GM18502 (cell line): ENCODE measurements at regions not wholly inside any gene's neighbourhood (a gene's known extent, or its start where the extent isn't known, plus 50 kb on each side); places are given as distances from the start of the nearest gene placed in this dataset.
"Not testable (repeated sequence)": the region's sequence is repeated elsewhere in the genome, so short reads cannot be mapped to it uniquely, and the experiment has no call there.

Experiments used
- ATAC-seq: cut with Tn5 transposase; IDR thresholded peaks from one replicate; pipeline ENCODE4 v1.9.1; 2021; ENCODE audit warnings: mild to moderate bottlenecking; ENCODE audit not compliant: unreplicated experiment, poor library complexity

- no peak for ATAC-seq
Observed at GRCh38 chr1:82390627-82391026, 589.9 kb downstream of the ADGRL2 start.

GRCh38 chr1:82388679-82389078, 587.9 kb downstream of the ADGRL2 start:
- no peak for ATAC-seq

DNA sequence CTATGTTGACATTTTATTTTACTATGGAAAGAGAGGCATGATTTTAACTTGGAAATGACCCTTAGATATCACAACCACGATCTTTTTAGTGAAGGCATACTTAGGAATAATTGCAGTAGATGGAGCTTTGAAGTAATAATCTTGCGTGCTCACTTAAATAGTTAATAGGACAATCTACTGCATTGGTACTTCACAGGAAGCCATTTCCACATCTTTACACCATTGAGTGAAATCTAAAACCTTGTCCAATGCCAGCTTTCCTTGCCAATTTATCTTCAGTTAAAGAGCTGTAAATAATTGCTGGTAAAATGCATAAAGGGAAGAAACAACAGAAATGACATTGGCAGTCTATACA, 586.3 kb downstream of the ADGRL2 start:
- ATAC-seq = no peak

DNA sequence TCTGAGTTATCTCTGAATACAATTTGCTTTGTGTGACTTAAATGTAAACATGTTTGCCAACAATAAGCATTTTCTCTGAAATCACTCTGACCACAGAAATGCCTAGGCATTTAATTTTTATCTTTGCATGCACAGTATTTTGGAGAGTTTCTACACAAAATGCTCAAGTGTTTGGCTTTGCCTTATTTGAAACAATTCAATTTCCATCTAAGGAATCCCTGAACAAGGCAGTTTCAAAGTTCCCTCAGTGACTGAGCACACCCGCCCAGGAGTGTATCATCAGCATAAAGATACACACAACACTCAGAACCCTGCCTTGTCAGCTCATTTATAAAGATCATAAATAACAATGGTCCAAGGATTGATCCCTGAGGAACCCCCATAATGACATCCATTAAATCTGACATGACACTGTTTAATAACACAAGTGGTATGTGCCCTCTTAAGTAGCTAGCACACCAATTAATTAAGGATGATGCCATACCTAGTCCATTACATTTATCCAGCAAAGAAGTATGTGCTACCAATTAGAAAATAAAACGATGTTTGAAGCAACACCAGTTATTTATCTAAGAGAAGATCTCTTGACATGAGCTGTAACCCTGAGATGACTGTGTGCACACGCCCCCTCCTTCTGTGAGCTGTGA, 585.8 kb downstream of the ADGRL2 start:
- ATAC-seq = no peak

GRCh38 chr1:82384776-82385175, 584.0 kb downstream of the ADGRL2 start:
- no peak for ATAC-seq

DNA sequence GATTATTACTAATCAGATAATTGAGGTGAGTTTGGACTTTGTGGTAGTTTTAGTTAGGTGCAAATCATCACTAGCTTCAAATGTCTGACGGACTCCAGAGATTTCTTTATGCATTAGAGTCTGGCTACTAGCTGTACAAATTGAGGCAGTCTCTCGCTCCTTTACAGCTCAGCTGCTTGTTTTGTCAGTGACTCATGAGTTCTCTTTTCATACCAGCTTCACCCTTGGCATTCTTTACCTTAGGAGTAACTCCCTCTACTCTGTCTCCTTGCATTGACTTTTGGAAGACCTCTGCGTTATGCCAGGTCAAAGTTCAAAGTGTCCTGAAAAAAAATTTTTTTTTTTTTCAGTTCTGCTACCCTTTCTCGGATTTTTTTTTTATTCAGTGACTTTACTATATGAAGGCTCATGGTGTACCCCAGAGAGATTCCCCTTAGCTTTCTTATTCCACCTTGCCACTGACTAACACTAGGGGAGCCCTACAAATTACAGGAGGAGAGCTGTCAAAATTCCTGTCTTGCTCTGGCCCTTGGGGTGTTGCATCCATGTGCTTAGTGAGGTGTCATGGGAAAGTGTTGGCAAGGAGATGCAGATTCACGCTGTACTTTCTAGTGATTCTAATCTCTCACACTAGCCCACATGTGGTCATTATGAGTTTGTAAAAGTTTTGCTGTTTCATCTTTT, 576.6 kb downstream of the ADGRL2 start:
- no peak for ATAC-seq

DNA sequence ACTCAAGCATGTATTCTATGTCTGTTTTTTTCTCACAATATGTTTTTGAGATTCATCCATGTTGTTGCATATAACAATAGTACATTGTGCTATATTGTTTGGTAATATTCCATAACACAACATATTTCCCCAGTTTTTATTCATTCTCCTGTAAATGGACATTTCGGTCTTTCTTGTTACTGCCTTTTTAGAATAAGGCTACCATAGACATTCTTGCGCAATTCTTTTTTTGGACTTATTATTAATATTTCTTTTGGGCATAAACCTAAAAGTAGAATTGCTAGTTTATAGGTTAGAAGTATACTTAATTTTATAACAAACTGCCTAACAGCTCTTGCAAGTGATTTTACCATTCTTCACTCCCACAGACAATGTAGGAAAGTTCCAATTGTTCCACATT, 573.0 kb downstream of the ADGRL2 start:
- ATAC-seq = no peak

- no peak for ATAC-seq
Observed at GRCh38 chr1:82371844-82372498, 571.2 kb downstream of the ADGRL2 start.

- no peak for ATAC-seq
Observed at GRCh38 chr1:82367456-82367855, 566.7 kb downstream of the ADGRL2 start.

DNA sequence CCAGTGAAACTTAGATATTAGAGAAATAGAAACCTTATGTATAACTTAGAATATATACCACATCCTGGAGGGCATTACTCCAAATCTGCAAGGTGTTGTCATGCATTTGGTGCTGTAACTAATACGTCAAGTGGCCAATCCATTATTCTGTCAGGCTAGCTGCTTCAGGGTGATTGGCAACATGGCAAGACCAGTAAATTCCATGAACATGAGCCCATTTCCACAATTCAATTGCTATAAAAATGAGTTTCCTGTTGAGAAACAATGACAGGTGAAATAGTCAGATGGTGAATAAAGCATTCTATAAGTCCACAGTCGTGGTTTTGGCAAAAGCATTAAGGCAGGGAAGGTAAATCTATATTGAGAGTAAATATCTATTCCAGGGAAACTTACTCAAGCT, 566.0 kb downstream of the ADGRL2 start:
- ATAC-seq = no peak

DNA sequence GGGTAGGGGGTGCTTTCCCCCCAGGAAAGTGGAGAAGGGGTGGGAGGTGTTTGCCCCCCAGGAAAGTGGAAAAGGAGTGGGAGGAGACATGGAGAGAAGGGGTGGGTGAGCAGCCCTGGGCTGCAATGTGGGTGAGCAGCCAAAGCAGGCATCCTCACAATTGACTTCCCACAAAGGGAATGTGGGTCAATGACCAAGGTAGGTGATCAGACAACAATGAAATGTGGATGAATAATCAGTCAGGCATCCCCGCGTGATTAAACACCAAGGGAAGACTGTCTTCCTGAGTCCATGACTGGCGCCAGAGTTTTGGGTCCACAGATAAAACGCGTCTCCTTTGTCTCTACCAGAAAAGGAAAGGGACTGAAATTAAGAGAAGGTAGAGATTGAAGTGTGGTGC, 558.8 kb downstream of the ADGRL2 start:
- not testable (repeated sequence) for ATAC-seq

- not testable (repeated sequence) for ATAC-seq
Observed at GRCh38 chr1:82358706-82359105, 558.0 kb downstream of the ADGRL2 start.

DNA sequence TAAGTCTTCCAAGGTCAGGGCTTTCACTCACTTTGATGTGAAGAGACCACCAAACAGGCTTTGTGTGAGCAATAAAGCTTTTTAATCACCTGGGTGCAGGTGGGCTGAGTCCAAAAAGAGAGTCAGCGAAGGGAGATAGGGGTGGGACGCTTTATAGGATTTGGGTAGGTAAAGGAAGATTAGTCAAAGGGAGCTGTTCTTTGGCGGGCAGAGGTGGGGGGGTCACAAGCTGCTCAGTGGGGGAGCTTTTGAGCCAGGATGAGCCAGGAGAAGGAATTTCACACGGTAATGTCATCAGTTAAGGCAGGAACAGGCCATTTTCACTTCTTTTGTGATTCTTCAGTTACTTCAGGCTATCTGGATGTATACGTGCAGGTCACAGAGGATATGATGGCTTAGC, 553.8 kb downstream of the ADGRL2 start:
- ATAC-seq = not testable (repeated sequence)

GRCh38 chr1:82348487-82348886, 547.8 kb downstream of the ADGRL2 start:
- no peak for ATAC-seq

DNA sequence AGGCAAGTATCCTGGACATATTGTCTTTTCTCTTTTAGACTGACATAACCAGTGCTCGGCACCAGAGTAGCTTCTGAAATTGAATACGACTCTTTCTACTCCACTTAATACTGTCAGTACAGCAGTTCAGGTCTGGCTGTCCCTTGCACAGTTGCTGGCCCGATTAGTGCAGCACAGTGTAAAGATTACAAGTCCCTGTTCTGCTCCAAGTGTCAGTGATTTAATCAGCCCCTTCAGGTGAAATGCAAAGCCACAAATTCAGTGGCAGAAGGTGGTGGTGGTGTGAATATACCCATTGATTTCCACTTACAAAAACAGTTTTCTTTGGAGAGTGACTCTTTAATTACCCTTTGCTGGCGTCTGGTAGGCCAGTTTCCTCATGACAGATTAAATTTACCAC, 545.4 kb downstream of the ADGRL2 start:
- ATAC-seq = no peak

- no peak for ATAC-seq
Observed at GRCh38 chr1:82343381-82343780, 542.6 kb downstream of the ADGRL2 start.

DNA sequence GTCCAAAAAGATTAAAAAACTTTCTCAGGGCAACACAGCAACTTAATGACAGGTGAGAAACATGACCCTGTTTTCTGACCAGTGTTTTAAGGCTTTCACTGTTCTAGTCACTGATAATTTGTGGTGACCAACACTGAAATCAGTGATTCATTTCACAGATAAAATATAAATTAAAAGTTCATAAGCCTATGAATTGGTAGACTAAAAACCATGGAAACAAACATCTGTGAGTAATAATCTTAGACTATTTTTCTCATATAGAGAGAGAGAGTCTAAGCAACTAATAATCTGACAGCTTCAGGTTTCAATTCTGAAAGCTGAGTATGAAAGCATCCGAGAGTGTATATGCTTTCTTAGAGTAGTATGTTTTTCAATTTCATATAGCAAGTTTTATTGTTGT, 536.9 kb downstream of the ADGRL2 start:
- no peak for ATAC-seq

DNA sequence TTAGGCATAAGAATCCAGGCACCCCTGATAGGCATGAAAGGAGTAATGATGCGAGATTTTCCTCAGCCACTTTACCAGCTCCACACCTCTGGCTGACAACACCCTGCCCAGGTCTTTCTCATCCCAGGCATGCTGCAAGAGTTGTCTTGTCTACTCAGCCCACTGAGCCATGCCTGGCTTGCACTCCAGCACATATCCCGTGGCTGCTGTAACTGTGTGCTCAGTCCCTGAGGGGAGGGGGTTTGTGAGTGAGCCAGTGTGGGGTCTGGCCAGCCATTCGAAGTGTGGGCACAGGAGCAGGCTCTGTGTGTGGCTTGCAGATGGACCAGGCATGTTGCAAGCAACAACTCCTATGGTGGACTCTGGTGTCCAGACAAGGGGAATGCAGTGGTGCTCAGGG, 529.6 kb downstream of the ADGRL2 start:
- no peak for ATAC-seq

GRCh38 chr1:82329226-82329625, 528.5 kb downstream of the ADGRL2 start:
- ATAC-seq = no peak

GRCh38 chr1:82323144-82323841, 522.6 kb downstream of the ADGRL2 start:
- no peak for ATAC-seq

GRCh38 chr1:82321794-82322193, 521.1 kb downstream of the ADGRL2 start:
- no peak for ATAC-seq
